ENCODE measurements at regions not wholly inside any gene's neighbourhood (a gene's known extent, or its start where the extent isn't known, plus 50 kb on each side); places are given as distances from the start of the nearest gene placed in this dataset.

- no peaks in the 10 kb centered on the region for H3K9me3 ChIP-seq (ENCODE audit: control insufficient read depth in 2 of 2, insufficient read depth in 1 of 2, low read depth in 1 of 2, low read length in 1 of 2)
- no peak for DNase-seq
- no peak overlapping the region for H3K27ac ChIP-seq (ENCODE audit: low read depth in 1 of 3, low read length in 2 of 3)
- FAIRE-seq = no peak
- no peaks in the 10 kb centered on the region for H3K4me1 ChIP-seq (ENCODE audit: control insufficient read depth in 3 of 3, insufficient read depth in 2 of 3, low read depth in 1 of 3, low read length in 2 of 3)
- peak overlapping the region in 1 of 3 donors; percentile 7 for H3K4me3 ChIP-seq (ENCODE audit: low read depth in 1 of 3, low read length in 3 of 3)
- H3K36me3 ChIP-seq (ENCODE audit: control insufficient read depth in 3 of 3, insufficient read depth in 2 of 3, low read depth in 1 of 3, low read length in 3 of 3) = no peaks in the 10 kb centered on the region
- 87 to 95% (median 91%) methylated on average over 2 of the region's 2 CpGs for WGBS, 3 donors
- H3K27me3 ChIP-seq (ENCODE audit: control insufficient read depth in 3 of 3, insufficient read depth in 3 of 3, low read length in 3 of 3) = no peaks in the 10 kb centered on the region
These were observed 75.6 kb upstream of the NAALADL2 start for GRCh38 chr3:174783502-174783901.

GRCh38 chr3:174784206-174784934, 74.8 kb upstream of the NAALADL2 start:
- H3K4me1 ChIP-seq (ENCODE audit: control insufficient read depth in 3 of 3, insufficient read depth in 2 of 3, low read depth in 1 of 3, low read length in 2 of 3) = no peaks in the 10 kb centered on the region
- no peaks in the 10 kb centered on the region for H3K27me3 ChIP-seq (ENCODE audit: control insufficient read depth in 3 of 3, insufficient read depth in 3 of 3, low read length in 3 of 3)
- DNase-seq (no peak), FAIRE-seq (no peak)
- peaks cover 0 to 2% of the 10 kb centered on the region in 2 donors for H3K9me3 ChIP-seq (ENCODE audit: control insufficient read depth in 2 of 2, insufficient read depth in 1 of 2, low read depth in 1 of 2, low read length in 1 of 2)
- WGBS, 3 donors = 81 to 85% (median 82%) methylated on average over 4 of the region's 4 CpGs
- no peak overlapping the region for H3K27ac ChIP-seq (ENCODE audit: low read depth in 1 of 3, low read length in 2 of 3)
- no peaks in the 10 kb centered on the region for H3K36me3 ChIP-seq (ENCODE audit: control insufficient read depth in 3 of 3, insufficient read depth in 2 of 3, low read depth in 1 of 3, low read length in 3 of 3)
- no peak overlapping the region for H3K4me3 ChIP-seq (ENCODE audit: low read depth in 1 of 3, low read length in 3 of 3)

GRCh38 chr3:174786825-174787224, 72.3 kb upstream of the NAALADL2 start:
- 75 to 94% (median 90%) methylated on average over 2 of the region's 2 CpGs for WGBS, 3 donors

GRCh38 chr3:174791161-174791560, 68.0 kb upstream of the NAALADL2 start:
- Histone ChIP-seq H3K9me3 (ENCODE audit: control insufficient read depth in 2 of 2, insufficient read depth in 1 of 2, low read depth in 1 of 2, low read length in 1 of 2) (peaks cover 0 to 2% of the 10 kb centered on the region in 2 donors), H3K36me3 (ENCODE audit: control insufficient read depth in 3 of 3, insufficient read depth in 2 of 3, low read depth in 1 of 3, low read length in 3 of 3) (no peaks in the 10 kb centered on the region), H3K27me3 (ENCODE audit: control insufficient read depth in 3 of 3, insufficient read depth in 3 of 3, low read length in 3 of 3) (no peaks in the 10 kb centered on the region), H3K4me1 (ENCODE audit: control insufficient read depth in 3 of 3, insufficient read depth in 2 of 3, low read depth in 1 of 3, low read length in 2 of 3) (no peaks in the 10 kb centered on the region), H3K4me3 (ENCODE audit: low read depth in 1 of 3, low read length in 3 of 3) (no peak overlapping the region), H3K27ac (ENCODE audit: low read depth in 1 of 3, low read length in 2 of 3) (no peak overlapping the region)
- FAIRE-seq (no peak), DNase-seq (no peak)
- WGBS, 3 donors = 85 to 89% (median 88%) methylated on average over 3 of the region's 3 CpGs

More at GRCh38 chr3:174786825-174787224, 72.3 kb upstream of the NAALADL2 start:
- Histone ChIP-seq H3K27me3 (ENCODE audit: control insufficient read depth in 3 of 3, insufficient read depth in 3 of 3, low read length in 3 of 3) (no peaks in the 10 kb centered on the region), H3K9me3 (ENCODE audit: control insufficient read depth in 2 of 2, insufficient read depth in 1 of 2, low read depth in 1 of 2, low read length in 1 of 2) (peaks cover 0 to 2% of the 10 kb centered on the region in 2 donors), H3K4me3 (ENCODE audit: low read depth in 1 of 3, low read length in 3 of 3) (no peak overlapping the region), H3K4me1 (ENCODE audit: control insufficient read depth in 3 of 3, insufficient read depth in 2 of 3, low read depth in 1 of 3, low read length in 2 of 3) (no peaks in the 10 kb centered on the region), H3K36me3 (ENCODE audit: control insufficient read depth in 3 of 3, insufficient read depth in 2 of 3, low read depth in 1 of 3, low read length in 3 of 3) (no peaks in the 10 kb centered on the region), H3K27ac (ENCODE audit: low read depth in 1 of 3, low read length in 2 of 3) (no peak overlapping the region)
- DNase-seq = no peak
- peak; percentile 15 for FAIRE-seq

- H3K27ac ChIP-seq (ENCODE audit: low read depth in 1 of 3, low read length in 2 of 3) = no peak overlapping the region
- no peaks in the 10 kb centered on the region for H3K4me1 ChIP-seq (ENCODE audit: control insufficient read depth in 3 of 3, insufficient read depth in 2 of 3, low read depth in 1 of 3, low read length in 2 of 3)
- no peak overlapping the region for H3K4me3 ChIP-seq (ENCODE audit: low read depth in 1 of 3, low read length in 3 of 3)
- WGBS, 3 donors = 75 to 87% (median 84%) methylated on average over 1 of the region's 1 CpG
- no peak for DNase-seq
- peaks cover 0 to 2% of the 10 kb centered on the region in 2 donors for H3K9me3 ChIP-seq (ENCODE audit: control insufficient read depth in 2 of 2, insufficient read depth in 1 of 2, low read depth in 1 of 2, low read length in 1 of 2)
- H3K27me3 ChIP-seq (ENCODE audit: control insufficient read depth in 3 of 3, insufficient read depth in 3 of 3, low read length in 3 of 3) = no peaks in the 10 kb centered on the region
- no peaks in the 10 kb centered on the region for H3K36me3 ChIP-seq (ENCODE audit: control insufficient read depth in 3 of 3, insufficient read depth in 2 of 3, low read depth in 1 of 3, low read length in 3 of 3)
- FAIRE-seq = no peak
These were observed 66.3 kb upstream of the NAALADL2 start for GRCh38 chr3:174792864-174793263.
